ENCODE measurements at regions not wholly inside any gene's neighbourhood (a gene's known extent, or its start where the extent isn't known, plus 50 kb on each side); places are given as distances from the start of the nearest gene placed in this dataset.

DNA sequence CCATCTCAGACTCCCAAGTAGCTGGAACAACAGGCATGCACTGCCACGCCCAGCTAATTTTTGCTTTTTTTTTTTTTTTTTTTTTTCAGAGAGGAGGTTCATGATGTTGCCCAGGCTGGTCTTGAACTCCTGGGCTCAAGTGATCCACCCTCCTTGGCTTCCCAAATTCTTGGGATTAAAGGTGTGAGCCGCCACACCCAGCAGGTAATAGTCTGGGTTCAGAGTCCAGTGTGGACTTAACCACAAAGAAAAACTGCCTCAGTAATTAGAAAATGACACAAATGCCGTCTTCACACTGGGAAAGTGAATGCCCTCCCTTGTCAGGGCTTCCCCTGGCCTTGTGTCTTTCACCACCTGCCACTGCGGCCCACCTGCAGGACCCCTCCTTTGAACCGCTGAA lies 101.1 kb downstream of the RAB11FIP2 start:
- H3K9me3 ChIP-seq = no peaks in the 10 kb centered on the region
- no peaks in the 10 kb centered on the region for H3K36me3 ChIP-seq
- no peak overlapping the region for H3K27ac ChIP-seq
- no peaks in the 10 kb centered on the region for H3K4me1 ChIP-seq
- DNase-seq (ENCODE audit: low spot score in 2 of 2) = no peak
- intact Hi-C loops (cut with DNase I; ENCODE audit: low total_unique reads) = no loop called here
- no peaks in the 10 kb centered on the region for H3K27me3 ChIP-seq
- TF ChIP-seq POLR2AphosphoS5 (IDR thresholded peaks at IDR 0.05) (no peak), CTCF (IDR thresholded peaks at IDR 0.05) (no peak), POLR2A (IDR thresholded peaks at IDR 0.05) (no peak)
- no peak overlapping the region for H3K4me3 ChIP-seq

DNA sequence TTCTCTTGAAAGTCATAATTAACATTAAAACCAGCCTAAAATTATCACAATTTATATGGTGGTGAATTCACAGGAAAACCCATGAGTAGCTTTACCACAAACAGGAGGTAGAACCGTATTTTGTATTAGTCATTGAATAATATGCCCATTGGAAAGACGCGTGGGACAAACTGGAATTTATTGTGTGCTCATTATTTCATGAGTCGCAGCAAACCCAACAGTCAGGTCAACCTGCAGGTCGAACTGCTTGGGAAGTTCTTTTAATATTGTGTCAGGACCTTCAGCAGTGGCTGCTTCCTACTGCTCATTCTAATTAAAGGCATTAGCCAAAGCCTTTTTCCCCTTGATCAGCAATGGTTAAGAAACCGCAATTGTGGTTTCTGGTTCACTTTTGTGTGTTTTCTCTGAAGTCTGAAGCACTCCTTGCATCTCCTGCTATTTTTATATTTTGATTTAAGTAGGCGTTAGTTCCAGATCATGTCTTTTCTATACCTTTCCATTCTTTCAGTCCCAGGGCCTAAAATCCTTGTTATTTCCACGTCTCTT lies 100.1 kb downstream of the RAB11FIP2 start:
- intact Hi-C loops (cut with DNase I; ENCODE audit: low total_unique reads) = no loop called here
- no peak for DNase-seq (ENCODE audit: low spot score in 2 of 2)
- Histone ChIP-seq H3K36me3 (no peaks in the 10 kb centered on the region), H3K27me3 (no peaks in the 10 kb centered on the region), H3K4me3 (no peak overlapping the region), H3K27ac (no peak overlapping the region), H3K9me3 (no peaks in the 10 kb centered on the region), H3K4me1 (no peaks in the 10 kb centered on the region)
- no peak for TF ChIP-seq CTCF (IDR thresholded peaks at IDR 0.05)
- TF ChIP-seq POLR2A (IDR thresholded peaks at IDR 0.05) = no peak
- TF ChIP-seq POLR2AphosphoS5 (IDR thresholded peaks at IDR 0.05) = no peak

- intact Hi-C loops (cut with DNase I; ENCODE audit: low total_unique reads) = no loop called here
These were observed 98.2 kb downstream of the RAB11FIP2 start for GRCh38 chr10:117948493-117948892.

DNA sequence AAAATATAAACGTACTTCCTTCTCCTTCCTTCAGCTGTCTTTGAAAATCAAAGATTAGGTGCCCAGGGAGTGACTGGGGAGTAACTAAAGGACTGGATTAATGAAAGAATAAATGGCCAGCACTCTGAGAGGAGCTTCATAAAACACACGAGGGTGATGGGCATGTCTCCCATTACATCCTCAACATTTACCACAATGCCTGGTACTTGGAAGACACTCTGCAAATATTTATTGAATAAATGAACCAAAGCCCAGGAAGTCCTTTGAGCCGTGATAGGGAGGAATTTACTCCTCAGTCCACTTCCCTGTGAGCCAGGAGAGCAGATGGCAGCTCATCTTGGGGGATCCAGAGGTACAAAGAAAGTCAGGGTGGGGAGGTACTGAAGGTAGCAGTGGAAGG lies 96.3 kb downstream of the RAB11FIP2 start:
- intact Hi-C loops (cut with DNase I; ENCODE audit: low total_unique reads) = no loop called here
- Histone ChIP-seq H3K36me3 (no peaks in the 10 kb centered on the region), H3K4me3 (no peak overlapping the region), H3K27me3 (no peaks in the 10 kb centered on the region), H3K27ac (no peak overlapping the region), H3K4me1 (no peaks in the 10 kb centered on the region), H3K9me3 (no peaks in the 10 kb centered on the region)
- DNase-seq (ENCODE audit: low spot score in 2 of 2) = no peak
- TF ChIP-seq POLR2A (IDR thresholded peaks at IDR 0.05) (no peak), POLR2AphosphoS5 (IDR thresholded peaks at IDR 0.05) (no peak), CTCF (IDR thresholded peaks at IDR 0.05) (no peak)

More at GRCh38 chr10:117948493-117948892, 98.2 kb downstream of the RAB11FIP2 start:
- Histone ChIP-seq H3K27ac (no peak overlapping the region), H3K9me3 (no peaks in the 10 kb centered on the region), H3K27me3 (no peaks in the 10 kb centered on the region), H3K4me1 (no peaks in the 10 kb centered on the region), H3K36me3 (no peaks in the 10 kb centered on the region), H3K4me3 (no peak overlapping the region)
- TF ChIP-seq CTCF (IDR thresholded peaks at IDR 0.05) = no peak
- no peak for TF ChIP-seq POLR2A (IDR thresholded peaks at IDR 0.05)
- no peak for TF ChIP-seq POLR2AphosphoS5 (IDR thresholded peaks at IDR 0.05)
- DNase-seq (ENCODE audit: low spot score in 2 of 2) = no peak
